GM12891 (cell line): ENCODE measurements at regions not wholly inside any gene's neighbourhood (a gene's known extent, or its start where the extent isn't known, plus 50 kb on each side); places are given as distances from the start of the nearest gene placed in this dataset.

Experiments
- PAX5 ChIP-seq: IDR thresholded peaks from 2 replicates; pipeline ENCODE4 v1.6.1; 2011; ENCODE audit warnings: low read length, moderate library complexity, mild to moderate bottlenecking; ENCODE audit not compliant: insufficient read depth, severe bottlenecking
- POLR2A ChIP-seq: IDR thresholded peaks from 2 replicates; pipeline ENCODE4 v1.6.1; 2011; ENCODE audit warnings: low read depth, low read length, control low read depth
- POLR2AphosphoS5 ChIP-seq: IDR thresholded peaks from 2 replicates; pipeline ENCODE4 v1.6.1; 2011; ENCODE audit warnings: low read depth, low read length, control low read depth
- SPI1 ChIP-seq: IDR thresholded peaks from 2 replicates; pipeline ENCODE4 v1.6.1; 2011; ENCODE audit warnings: low read depth, low read length, control low read depth
- TAF1 ChIP-seq: IDR thresholded peaks from 2 replicates; pipeline ENCODE4 v1.6.1; 2011; ENCODE audit warnings: low read depth, low read length, control low read depth

DNA sequence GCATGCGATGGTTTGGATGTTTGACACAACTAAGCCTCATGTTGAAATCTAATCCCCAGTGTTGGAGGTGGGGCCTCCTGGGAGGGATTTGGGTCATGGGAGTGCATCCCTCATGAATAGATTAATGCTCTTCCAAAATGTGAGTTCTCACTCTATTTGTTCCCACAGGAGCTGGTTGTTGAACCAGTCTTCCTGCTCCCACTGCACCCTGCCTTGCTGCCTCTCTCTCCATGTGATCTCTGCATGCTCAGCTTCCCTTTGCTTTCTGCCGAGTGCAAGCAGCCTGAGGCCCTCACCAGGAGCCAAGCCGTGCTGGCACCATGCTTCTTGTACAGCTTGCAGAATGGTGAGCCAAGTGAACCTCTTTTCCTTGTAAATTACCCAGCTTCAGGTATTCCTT lies 206.8 kb downstream of the VAPA start:
- TF ChIP-seq POLR2A (no peak), TAF1 (no peak), SPI1 (no peak), POLR2AphosphoS5 (no peak), PAX5 (no peak)
